GM12872 (cell line): ENCODE measurements at regions not wholly inside any gene's neighbourhood (a gene's known extent, or its start where the extent isn't known, plus 50 kb on each side); places are given as distances from the start of the nearest gene placed in this dataset.

Source experiments
- TF ChIP-seq, protein P1 (sequence below): IDR thresholded peaks from 3 replicates; pipeline ENCODE4 v1.5.1; 2011; ENCODE audit warnings: low read depth, mild to moderate bottlenecking, low read length, moderate library complexity; ENCODE audit not compliant: insufficient read depth

DNA sequence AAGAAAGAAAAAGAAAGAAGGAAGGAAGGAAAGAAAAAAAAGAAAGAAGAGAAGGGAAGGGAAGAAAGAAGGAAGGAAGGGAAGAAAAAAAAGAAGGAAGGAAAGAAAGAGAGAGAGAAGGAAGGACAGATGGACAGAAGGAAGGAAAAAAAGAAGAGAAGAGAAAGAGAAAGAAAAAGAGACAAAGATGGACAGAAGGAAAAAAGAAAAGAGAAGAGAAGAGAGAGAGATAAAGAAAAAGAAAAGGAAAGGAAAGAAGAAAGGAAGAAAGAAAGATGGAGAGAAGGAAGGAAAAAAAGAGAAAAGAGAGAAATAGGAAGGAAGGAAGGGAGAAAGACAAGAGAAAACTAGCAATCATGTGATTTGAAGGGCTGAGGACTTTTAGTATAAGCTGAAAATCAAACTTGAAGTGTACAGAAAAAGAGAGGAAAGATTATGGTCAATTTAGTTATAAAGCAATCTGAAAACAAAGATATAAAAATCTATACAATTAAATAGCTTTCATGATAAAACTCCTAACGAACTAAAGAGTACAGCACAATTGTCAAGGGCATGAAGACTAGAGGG is 115.3 kb downstream of the LTN1 start:
- TF ChIP-seq, protein P1, sequence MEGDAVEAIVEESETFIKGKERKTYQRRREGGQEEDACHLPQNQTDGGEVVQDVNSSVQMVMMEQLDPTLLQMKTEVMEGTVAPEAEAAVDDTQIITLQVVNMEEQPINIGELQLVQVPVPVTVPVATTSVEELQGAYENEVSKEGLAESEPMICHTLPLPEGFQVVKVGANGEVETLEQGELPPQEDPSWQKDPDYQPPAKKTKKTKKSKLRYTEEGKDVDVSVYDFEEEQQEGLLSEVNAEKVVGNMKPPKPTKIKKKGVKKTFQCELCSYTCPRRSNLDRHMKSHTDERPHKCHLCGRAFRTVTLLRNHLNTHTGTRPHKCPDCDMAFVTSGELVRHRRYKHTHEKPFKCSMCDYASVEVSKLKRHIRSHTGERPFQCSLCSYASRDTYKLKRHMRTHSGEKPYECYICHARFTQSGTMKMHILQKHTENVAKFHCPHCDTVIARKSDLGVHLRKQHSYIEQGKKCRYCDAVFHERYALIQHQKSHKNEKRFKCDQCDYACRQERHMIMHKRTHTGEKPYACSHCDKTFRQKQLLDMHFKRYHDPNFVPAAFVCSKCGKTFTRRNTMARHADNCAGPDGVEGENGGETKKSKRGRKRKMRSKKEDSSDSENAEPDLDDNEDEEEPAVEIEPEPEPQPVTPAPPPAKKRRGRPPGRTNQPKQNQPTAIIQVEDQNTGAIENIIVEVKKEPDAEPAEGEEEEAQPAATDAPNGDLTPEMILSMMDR = no peak

DNA sequence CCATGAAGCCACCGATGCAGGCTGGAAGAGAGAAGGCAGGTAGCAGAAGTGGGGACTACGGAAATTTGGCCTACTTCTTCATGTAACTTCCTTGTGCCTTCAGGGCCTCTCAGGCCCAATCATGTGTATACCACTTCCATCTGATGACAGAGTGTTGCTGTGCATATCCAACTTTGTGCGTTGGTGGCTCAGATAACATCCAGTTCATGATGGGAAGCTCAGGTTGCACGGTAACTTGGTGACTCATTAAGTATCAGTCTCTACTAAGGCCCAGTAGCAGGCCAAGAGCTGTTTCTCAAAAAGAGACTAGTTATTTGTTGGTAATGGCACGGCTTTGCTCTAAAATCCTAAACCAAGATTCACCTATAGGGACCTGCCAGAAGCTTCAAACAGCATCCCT is 117.6 kb downstream of the LTN1 start:
- TF ChIP-seq, protein P1 = no peak

DNA sequence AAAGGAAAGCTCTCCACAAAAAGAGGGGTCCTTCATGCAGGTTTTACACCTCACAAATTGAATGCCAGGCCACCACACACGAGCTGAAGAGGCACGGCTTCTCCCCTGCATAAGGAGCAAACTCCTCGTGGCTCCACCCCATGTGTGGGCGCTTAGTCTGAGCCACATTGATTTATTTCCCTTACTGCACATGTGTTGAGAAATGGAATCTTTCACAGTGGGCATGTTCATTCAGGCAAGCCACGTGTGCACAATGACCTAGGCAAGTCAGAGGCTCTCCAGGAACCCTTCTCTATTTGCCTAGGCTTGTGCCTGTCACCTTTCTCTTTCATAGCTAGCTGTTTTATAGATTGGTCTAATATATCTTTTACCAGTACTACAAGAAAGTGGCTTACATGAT is 120.5 kb downstream of the LTN1 start:
- TF ChIP-seq, protein P1 = no peak

DNA sequence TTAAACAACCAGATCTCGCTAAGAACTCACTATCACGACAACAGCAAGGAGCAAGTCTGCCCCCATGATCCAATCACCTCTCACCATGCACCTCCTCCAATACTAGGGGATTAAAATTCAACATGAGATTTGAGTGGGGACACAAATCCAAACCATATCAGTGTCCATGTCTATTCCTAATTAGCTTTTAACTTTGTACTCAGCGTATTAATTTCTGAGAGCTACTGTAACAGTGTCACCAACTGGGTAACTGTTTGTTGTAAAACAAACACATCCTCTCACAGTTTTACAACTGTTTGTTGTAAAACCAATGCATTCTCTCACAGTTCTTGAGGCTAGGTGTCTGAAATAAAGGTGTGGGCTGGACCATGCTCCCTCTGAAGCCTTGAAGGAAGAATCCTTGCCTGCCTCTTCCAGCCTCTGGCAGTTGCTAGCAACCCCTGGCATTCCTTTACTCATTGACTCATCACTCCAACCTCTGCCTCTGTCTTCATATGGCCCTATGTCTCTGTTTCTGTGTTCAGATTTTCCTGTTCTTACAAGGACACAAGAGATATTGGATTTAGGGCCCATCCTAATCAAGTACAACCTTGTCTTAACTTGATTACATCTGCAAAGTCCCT is 121.2 kb downstream of the LTN1 start:
- TF ChIP-seq, protein P1 = no peak

DNA sequence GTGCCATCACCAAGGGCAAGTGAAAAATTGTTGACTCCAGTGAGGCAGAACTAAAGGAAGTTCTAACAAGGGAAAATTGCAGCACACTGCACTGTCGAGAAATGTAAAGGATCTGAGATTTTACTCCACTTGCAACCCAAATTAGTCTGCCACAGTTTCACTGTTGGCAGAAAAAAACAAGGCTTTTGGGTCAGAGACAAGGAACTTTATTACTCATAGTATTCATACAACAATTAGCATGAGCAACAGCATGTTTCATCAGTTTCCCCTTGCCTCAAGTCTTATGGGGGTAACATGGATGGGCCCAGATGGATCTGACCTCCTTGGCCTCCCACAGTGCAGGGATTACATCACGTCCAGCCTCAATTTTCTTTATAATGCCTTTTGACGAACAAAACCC is 125.3 kb downstream of the LTN1 start:
- TF ChIP-seq, protein P1 = no peak

DNA sequence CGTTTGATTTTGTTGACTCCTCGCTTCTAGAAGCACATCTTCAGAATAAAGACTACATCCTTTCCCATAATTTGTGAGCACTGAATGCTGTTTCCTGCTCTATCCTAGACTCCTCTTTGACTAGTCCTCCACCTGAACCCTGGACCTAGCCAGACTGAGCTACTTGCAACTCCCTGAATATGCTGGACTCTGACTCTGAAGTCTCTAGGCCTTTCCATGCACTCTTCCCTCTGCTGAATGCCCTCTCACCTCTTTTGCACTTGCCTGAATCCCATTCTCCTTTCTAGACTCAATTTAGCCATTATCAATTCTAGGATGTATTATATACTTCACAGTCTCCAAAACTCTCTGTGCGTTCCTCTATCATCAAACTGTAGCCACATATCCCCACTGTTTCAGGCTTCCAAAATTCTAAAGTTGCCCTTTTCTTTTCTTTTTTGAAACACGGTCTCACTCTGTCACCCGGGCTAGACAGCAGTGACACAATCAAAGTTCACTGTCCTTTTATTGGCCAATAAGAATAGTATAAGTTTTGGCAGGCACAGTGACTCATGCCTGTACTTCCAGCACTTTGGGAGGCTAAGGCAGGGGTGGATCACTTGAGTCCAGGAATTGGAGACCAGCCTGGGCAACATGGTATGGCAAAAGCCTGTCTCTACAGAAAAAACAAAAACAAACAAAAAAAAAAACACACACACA is 127.0 kb downstream of the LTN1 start:
- TF ChIP-seq, protein P1 = no peak

DNA sequence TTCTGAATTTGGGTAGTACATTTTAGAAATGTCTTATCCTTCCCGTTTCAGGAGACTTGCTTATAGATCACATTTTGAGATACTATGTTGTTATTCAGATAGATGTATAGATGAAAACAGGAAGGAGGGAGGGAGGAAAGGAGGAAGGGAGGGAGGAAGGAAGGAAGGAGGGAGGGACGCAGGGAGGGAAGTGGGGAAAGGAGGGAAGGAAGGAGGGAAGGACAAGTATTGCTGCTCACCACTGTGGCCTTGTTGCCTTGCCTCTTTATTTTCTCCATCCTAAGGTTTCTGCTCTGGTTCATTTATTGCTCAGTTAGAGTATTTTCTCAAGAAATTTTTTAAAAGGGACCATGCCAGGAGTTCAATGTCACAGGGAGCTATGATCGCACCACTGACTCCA is 134.3 kb downstream of the LTN1 start:
- TF ChIP-seq, protein P1 = no peak
